Tibial artery (tissue), 4 donors: ENCODE measurements at regions not wholly inside any gene's neighbourhood (a gene's known extent, or its start where the extent isn't known, plus 50 kb on each side); places are given as distances from the start of the nearest gene placed in this dataset.

Source experiments
- DNase-seq, 2 donors: peaks; one replicate each; pipeline ENCODE4 v3.0.0-alpha.2; 2019
- H3K27ac ChIP-seq, 2 donors: fragments of 200-600 bp; sonication (generic) in 1 of 2; 1 replicate in 1 of 2; 2 replicates in 1 of 2; pipeline ENCODE4 v1.5.1; 2018 to 2019; ENCODE audit warnings: mild to moderate bottlenecking in 1 of 2
- H3K27me3 ChIP-seq, 2 donors: fragments of 200-600 bp; sonication (generic) in 1 of 2; one replicate each; pipeline versions ENCODE4 v1.5.1 to v1.6.0; 2016 to 2019
- H3K36me3 ChIP-seq, 3 donors: fragments of 200-600 bp; sonication (generic) in 2 of 3; one replicate each; pipeline ENCODE4 v1.5.1; 2016 to 2019; ENCODE audit warnings: mild to moderate bottlenecking in 2 of 3
- H3K4me1 ChIP-seq, 4 donors: fragments of 200-600 bp; sonication (generic) in 2 of 4; 1 replicate in 3 of 4; 2 replicates in 1 of 4; pipeline ENCODE4 v1.5.1; 2016 to 2019
- H3K4me3 ChIP-seq, 2 donors: fragments of 200-600 bp; sonication (generic) in 1 of 2; 1 replicate in 1 of 2; 2 replicates in 1 of 2; pipeline ENCODE4 v1.5.1; 2018 to 2019; ENCODE audit warnings: mild to moderate bottlenecking in 2 of 2
- H3K9me3 ChIP-seq, 3 donors: fragments of 200-600 bp; sonication (generic) in 1 of 3; one replicate each; pipeline ENCODE4 v1.5.1; 2016 to 2019
- CTCF ChIP-seq, 2 experiments: fragments of 200-600 bp in 1 of 2; fragments of 450-650 bp in 1 of 2; IDR thresholded peaks; one replicate each; pipeline ENCODE4 v1.5.1; 2017 to 2019; ENCODE audit warnings: antibody characterized with exemption in 2 of 2, mild to moderate bottlenecking in 1 of 2, moderate library complexity in 1 of 2
- intact Hi-C: fragments of 100-400 bp; cut with DNase I; formaldehyde crosslinking; loops from one replicate; pipeline ENCODE4 v1.15.0; 2023; ENCODE audit warnings: low total_unique reads

DNA sequence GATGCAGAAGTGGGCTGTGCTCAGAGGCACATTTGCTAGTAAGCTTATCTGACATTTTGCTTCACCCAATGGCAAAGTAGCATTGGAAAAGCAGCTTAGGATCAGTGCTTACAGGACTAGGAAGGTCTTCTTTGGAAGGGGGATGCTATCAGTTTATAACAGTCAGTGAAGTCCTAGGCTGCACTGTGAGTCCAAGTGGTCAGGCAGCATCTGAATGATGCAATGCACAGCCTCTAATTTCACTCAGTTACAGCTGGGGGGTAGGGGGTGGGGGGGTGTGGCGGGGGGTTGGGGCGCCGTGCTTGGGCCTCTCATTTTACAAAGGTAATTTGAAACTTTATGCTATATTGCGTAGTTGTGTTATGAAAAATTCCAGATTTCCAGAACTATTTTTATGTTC, 652.3 kb upstream of the MGMT start:
- H3K9me3 ChIP-seq, result no peaks in the 10 kb centered on the region
- DNase-seq, result no peak
- intact Hi-C loops, result no loop called here
- H3K27ac ChIP-seq, result no peak overlapping the region
- H3K36me3 ChIP-seq, result no peaks in the 10 kb centered on the region
- no peaks in the 10 kb centered on the region for H3K4me1 ChIP-seq
- no peak overlapping the region for H3K4me3 ChIP-seq
- no peaks in the 10 kb centered on the region for H3K27me3 ChIP-seq
- TF ChIP-seq CTCF (IDR thresholded peaks at IDR 0.05), result no peak

DNA sequence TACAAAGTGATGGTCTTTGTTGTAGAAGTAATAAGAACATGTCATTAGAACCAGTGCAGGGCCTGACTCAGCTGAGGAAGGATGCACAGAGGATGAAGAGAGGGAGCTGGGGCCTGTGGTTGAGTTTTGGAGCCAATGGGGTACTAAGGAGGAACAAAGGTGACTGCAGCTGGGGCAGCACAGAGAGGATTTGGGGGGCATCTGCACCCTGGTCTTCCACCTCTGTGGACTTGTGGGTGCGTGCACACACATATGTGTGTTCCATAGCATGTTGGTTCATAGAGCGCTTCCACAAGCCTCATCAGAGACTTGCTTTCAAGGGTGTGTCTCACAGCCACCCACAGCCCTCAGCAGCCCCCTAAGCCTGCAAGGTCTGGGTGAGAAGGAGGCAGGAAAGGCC, 650.3 kb upstream of the MGMT start:
- no peak overlapping the region for H3K27ac ChIP-seq
- no peak for TF ChIP-seq CTCF (IDR thresholded peaks at IDR 0.05)

GRCh38 chr10:128817636-128818035, 649.4 kb upstream of the MGMT start:
- DNase-seq, result no peak
- TF ChIP-seq CTCF (IDR thresholded peaks at IDR 0.05), result no peak
- Histone ChIP-seq H3K9me3 (no peaks in the 10 kb centered on the region), H3K27ac (no peak overlapping the region), H3K27me3 (no peaks in the 10 kb centered on the region), H3K4me1 (no peaks in the 10 kb centered on the region), H3K36me3 (no peaks in the 10 kb centered on the region), H3K4me3 (no peak overlapping the region)
- intact Hi-C loops, result no loop called here

More for the DNA sequence above, 650.3 kb upstream of the MGMT start:
- Histone ChIP-seq H3K36me3 (no peaks in the 10 kb centered on the region), H3K4me1 (no peaks in the 10 kb centered on the region), H3K27me3 (no peaks in the 10 kb centered on the region), H3K4me3 (no peak overlapping the region), H3K9me3 (no peaks in the 10 kb centered on the region)
- DNase-seq, result no peak
- intact Hi-C loops, result no loop called here

- H3K27me3 ChIP-seq, result no peaks in the 10 kb centered on the region
- no peak overlapping the region for H3K4me3 ChIP-seq
- TF ChIP-seq CTCF (IDR thresholded peaks at IDR 0.05), result no peak
- no peaks in the 10 kb centered on the region for H3K9me3 ChIP-seq
- H3K36me3 ChIP-seq, result no peaks in the 10 kb centered on the region
- no peak for DNase-seq
- no peaks in the 10 kb centered on the region for H3K4me1 ChIP-seq
- H3K27ac ChIP-seq, result no peak overlapping the region
- intact Hi-C loops, result no loop called here
Observed at GRCh38 chr10:128820663-128821062, 646.4 kb upstream of the MGMT start.

GRCh38 chr10:128823201-128823600, 643.8 kb upstream of the MGMT start:
- TF ChIP-seq CTCF (IDR thresholded peaks at IDR 0.05), result no peak
- Histone ChIP-seq H3K36me3 (no peaks in the 10 kb centered on the region), H3K27me3 (no peaks in the 10 kb centered on the region), H3K27ac (no peak overlapping the region), H3K4me1 (no peaks in the 10 kb centered on the region), H3K9me3 (no peaks in the 10 kb centered on the region), H3K4me3 (no peak overlapping the region)
- intact Hi-C loops, result no loop called here
- no peak for DNase-seq

DNA sequence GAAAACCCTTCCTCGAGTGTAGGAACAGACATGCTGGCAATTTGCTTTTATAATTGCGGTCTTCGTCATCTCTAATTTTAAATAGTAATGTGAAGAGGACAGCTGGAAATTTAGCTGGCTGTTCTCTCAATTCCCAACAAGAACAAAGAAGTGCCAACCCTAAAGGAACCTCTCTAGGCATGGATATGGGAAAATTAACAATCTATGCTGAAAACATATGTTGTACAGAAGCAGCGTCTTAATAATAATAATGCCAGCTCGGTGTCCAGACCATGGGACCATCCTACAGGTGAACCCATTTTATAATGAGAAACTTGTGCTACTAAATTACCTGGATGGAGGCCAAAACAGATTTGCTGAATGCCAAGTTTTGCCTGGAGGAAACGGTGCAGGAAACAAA, 641.4 kb upstream of the MGMT start:
- Histone ChIP-seq H3K4me1 (no peaks in the 10 kb centered on the region), H3K36me3 (no peaks in the 10 kb centered on the region), H3K9me3 (no peaks in the 10 kb centered on the region), H3K27me3 (no peaks in the 10 kb centered on the region), H3K4me3 (no peak overlapping the region), H3K27ac (no peak overlapping the region)
- DNase-seq, result no peak
- no peak for TF ChIP-seq CTCF (IDR thresholded peaks at IDR 0.05)
- intact Hi-C loops, result no loop called here
